C4-2B (cell line): ENCODE measurements at regions not wholly inside any gene's neighbourhood (a gene's known extent, or its start where the extent isn't known, plus 50 kb on each side); places are given as distances from the start of the nearest gene placed in this dataset.
"Not testable (repeated sequence)": the region's sequence is repeated elsewhere in the genome, so short reads cannot be mapped to it uniquely, and the experiment has no call there.

Source experiments
- H3K27ac ChIP-seq: fragments of 450-650 bp; 2 replicates; pipeline ENCODE4 v1.5.1; 2017
- ZFX ChIP-seq: fragments of 450-650 bp; IDR thresholded peaks from 2 replicates; pipeline ENCODE4 v1.6.1; 2017
- TF ChIP-seq, protein P1 (sequence below): fragments of 450-650 bp; conservative IDR thresholded peaks from 2 replicates; pipeline ENCODE4 v1.5.1; 2017; ENCODE audit warnings: mild to moderate bottlenecking

DNA sequence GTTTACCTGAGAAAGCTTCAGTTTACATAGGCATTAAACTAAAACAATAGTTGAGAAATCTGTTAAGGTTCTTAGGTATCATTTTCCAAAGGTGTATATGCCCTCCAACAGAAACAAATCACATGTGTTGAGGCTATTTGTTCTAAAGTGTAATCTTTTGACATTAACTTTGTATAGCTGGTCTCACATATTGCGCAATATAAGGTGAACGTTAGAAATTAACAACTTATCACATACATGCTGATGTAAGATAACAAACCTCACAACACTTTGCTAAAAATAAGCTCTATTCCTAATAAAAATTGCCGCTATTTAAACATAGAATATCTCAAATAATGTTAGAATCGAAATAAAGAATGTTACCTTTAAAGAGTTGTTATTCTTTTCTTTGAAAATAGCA is 340.6 kb downstream of the SRGAP2C start:
- TF ChIP-seq ZFX: no peak
- TF ChIP-seq, protein P1, sequence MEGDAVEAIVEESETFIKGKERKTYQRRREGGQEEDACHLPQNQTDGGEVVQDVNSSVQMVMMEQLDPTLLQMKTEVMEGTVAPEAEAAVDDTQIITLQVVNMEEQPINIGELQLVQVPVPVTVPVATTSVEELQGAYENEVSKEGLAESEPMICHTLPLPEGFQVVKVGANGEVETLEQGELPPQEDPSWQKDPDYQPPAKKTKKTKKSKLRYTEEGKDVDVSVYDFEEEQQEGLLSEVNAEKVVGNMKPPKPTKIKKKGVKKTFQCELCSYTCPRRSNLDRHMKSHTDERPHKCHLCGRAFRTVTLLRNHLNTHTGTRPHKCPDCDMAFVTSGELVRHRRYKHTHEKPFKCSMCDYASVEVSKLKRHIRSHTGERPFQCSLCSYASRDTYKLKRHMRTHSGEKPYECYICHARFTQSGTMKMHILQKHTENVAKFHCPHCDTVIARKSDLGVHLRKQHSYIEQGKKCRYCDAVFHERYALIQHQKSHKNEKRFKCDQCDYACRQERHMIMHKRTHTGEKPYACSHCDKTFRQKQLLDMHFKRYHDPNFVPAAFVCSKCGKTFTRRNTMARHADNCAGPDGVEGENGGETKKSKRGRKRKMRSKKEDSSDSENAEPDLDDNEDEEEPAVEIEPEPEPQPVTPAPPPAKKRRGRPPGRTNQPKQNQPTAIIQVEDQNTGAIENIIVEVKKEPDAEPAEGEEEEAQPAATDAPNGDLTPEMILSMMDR: no peak
- no peak overlapping the region for H3K27ac ChIP-seq

- not testable (repeated sequence) for H3K27ac ChIP-seq
Observed at GRCh38 chr1:121528958-121529357, 344.2 kb downstream of the SRGAP2C start.

GRCh38 chr1:121530026-121530425 is 345.3 kb downstream of the SRGAP2C start:
- H3K27ac ChIP-seq: not testable (repeated sequence)

DNA sequence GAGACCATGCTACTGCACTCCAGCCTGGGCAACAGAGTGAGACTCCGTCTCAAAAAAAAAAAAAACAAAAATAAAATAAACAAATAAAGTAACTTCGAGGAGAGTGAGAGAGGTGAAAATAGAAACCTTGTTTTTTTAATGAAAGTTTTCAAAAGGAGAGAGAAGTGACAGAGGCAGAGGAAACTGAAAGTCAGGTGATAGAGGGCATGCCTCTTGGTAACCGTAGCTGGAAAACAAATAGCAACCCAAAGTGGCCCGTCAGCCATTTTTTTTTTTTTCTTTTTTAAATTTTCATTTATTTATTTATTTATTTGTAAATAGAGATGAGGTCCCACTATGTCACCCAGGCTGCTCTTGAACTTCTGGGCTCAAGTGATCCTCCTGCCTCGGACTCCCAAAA is 347.0 kb downstream of the SRGAP2C start:
- not testable (repeated sequence) for H3K27ac ChIP-seq

DNA sequence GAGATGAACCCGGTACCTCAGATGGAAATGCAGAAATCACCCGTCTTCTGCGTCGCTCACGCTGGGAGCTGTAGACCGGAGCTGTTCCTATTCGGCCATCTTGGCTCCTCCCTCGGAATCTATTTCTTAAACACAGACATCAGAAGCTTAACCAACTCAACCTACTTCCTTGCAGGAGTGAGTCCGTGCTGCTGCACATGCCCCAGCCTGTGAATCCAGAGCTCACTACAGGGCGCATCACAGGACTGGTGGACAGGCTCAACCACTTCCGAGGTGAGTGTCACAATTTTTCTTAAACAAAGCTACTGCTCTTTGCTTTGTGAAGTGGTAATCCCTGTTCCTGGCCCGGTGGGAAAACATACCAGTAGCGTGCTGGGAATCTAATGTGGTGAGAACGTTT is 353.4 kb downstream of the SRGAP2C start:
- not testable (repeated sequence) for H3K27ac ChIP-seq

DNA sequence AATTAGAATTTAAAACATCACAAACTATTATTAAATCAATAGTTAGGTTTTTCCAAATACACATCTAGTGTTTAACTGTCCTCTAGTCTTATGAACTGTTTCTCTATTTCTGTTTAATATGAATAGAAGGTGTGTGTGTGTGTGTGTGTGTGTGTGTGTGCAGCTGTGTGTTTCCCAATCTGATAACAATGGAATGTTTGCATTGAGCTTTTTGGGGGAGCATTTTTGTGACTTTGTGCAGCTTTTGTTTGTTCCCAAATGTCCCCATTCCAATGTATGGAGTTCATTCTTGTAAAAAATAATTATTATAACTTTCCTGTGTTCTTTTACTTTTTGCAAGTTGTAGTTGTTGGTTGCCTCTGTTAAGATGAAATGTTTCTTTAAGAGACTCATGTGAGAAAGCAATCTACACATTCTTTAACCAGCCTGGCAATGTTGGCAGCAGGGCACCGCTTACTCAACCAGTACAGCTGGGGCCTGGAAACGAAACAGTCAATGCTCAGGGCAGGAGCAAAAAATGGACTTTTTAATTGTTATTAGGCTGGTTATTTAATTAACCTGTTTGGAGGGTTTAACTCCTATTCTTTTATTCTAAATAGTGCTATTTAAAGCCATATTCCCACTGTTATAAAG is 354.3 kb downstream of the SRGAP2C start:
- TF ChIP-seq ZFX: no peak
- TF ChIP-seq, protein P1: no peak
- no peak overlapping the region for H3K27ac ChIP-seq

GRCh38 chr1:121543988-121544387 is 359.2 kb downstream of the SRGAP2C start:
- H3K27ac ChIP-seq: not testable (repeated sequence)

DNA sequence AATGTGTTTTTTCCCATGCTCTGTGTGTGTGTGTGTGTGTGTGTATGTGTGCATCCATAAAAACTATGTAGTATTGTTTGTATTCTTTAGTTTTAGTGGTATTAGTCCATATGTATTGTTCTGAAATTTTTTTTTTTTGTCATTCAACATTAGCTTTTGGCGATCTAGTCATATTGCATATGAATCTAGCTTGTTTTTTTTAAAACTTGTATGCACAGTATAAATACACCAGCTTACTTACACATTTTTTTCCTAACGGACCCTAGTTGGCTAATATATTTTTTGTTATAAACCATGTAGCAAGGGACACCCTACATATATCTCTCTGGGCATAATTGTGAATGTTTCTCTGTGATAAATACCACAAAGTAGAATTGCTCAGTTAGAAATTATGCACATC is 359.7 kb downstream of the SRGAP2C start:
- no peak overlapping the region for H3K27ac ChIP-seq
- TF ChIP-seq, protein P1: no peak
- TF ChIP-seq ZFX: no peak

- H3K27ac ChIP-seq: not testable (repeated sequence)
Observed at GRCh38 chr1:121545899-121546298, 361.1 kb downstream of the SRGAP2C start.

DNA sequence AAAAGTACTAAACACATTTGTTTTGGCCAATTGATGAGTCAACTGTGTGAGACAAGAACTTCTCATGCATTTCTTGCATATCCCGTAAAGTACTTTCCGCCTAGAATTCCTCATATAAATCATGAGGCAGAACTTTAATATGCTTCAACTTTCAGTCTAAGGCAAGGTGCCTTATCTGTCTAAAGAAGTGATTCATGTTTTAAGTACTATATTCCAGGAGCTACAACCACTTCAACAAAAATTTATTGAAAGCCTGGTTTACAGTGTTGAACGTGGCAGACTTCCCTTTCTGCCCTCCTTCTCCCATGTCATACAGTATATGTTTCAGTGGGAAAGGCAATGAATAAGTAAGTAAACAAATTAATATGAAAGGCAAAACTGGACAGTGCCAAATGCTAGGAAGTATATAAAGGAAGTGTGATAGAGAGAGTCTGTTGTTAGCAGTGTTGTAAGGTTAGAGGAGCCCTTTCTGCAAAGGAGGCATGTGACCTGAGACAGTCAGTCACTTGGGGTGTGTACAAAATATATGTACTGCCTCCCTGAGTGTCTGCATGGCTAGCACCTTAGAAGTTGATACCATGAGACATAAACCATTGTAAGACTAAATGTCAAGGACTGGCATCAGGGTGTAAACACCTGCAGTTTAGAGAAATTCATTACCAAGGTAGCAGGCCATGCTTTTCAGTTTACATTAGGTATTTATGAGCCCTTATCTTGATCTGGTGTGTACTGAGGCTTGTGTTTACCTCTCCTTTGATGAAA is 362.2 kb downstream of the SRGAP2C start:
- no peak for TF ChIP-seq ZFX
- TF ChIP-seq, protein P1: peak; percentile 14

GRCh38 chr1:121547726-121548125 is 363.0 kb downstream of the SRGAP2C start:
- H3K27ac ChIP-seq: peak overlapping the region; percentile 43; the same call in 1 of the 2 replicates

More for the DNA sequence above, 362.2 kb downstream of the SRGAP2C start:
- H3K27ac ChIP-seq: peak overlapping the region; percentile 43; the same call in 1 of the 2 replicates

- not testable (repeated sequence) for H3K27ac ChIP-seq
Observed at GRCh38 chr1:121550817-121551216, 366.0 kb downstream of the SRGAP2C start.

- H3K27ac ChIP-seq: not testable (repeated sequence)
Observed at GRCh38 chr1:121551491-121551890, 366.7 kb downstream of the SRGAP2C start.

DNA sequence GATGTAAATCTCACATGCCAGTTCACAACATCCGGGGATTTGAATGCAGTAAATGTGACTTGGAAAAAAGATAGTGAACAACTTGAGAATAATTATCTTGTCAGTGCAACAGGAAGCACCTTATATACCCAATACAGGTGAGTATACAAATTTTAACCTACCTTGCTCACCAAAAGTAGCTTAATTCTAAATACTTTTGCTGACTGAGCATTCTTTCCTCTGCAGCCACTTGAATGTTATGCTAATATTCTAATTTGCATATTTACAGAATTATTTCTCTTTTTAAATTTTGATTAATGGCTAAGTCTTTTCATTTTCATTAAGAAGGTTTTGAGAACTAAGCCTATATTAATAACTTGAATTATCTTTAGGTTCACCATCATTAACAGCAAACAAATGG is 371.8 kb downstream of the SRGAP2C start:
- H3K27ac ChIP-seq: not testable (repeated sequence)

DNA sequence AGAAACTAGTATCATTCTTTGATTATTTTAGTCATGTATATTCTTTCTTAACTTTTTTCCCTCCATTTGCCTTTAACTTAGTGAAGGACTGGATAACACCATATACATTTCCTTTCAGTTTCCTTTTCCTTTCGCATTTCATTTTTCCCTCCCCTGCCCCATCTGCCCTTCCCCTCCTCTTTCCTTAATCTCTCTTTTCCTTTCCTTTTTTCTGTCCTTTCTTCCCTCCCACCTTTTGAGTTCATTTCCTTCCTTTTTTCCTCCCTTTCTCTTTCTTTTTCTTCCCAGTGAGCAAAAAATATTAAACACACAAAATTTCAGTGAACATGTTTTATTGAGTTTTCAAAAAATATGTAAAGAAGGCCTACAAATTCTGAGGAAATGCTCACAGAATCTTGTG is 373.3 kb downstream of the SRGAP2C start:
- not testable (repeated sequence) for H3K27ac ChIP-seq
